MM.1S (cell line): ENCODE measurements at regions not wholly inside any gene's neighbourhood (a gene's known extent, or its start where the extent isn't known, plus 50 kb on each side); places are given as distances from the start of the nearest gene placed in this dataset.

Source experiments
- DNase-seq: peaks from one replicate; pipeline ENCODE4 v3.0.0-alpha.2; 2015
- H2AFZ ChIP-seq: fragments of 300-600 bp; sonication (generic); 2 replicates; pipeline ENCODE4 v1.6.0; 2016; ENCODE audit warnings: antibody characterized with exemption, low read length
- H3F3A ChIP-seq: fragments of 300-600 bp; sonication (generic); 2 replicates; pipeline ENCODE4 v1.6.1; 2016; ENCODE audit warnings: mild to moderate bottlenecking, antibody characterized with exemption, low read length, moderate library complexity, mixed read lengths; ENCODE audit not compliant: insufficient read depth
- H3K27ac ChIP-seq: fragments of 300-600 bp; sonication (generic); 2 replicates; pipeline ENCODE4 v1.5.1; 2016; ENCODE audit warnings: mild to moderate bottlenecking, low read length
- H3K27me3 ChIP-seq: fragments of 300-600 bp; sonication (generic); replicated peaks from 2 replicates; pipeline ENCODE4 v1.6.0; 2016; ENCODE audit warnings: low read length; ENCODE audit not compliant: insufficient read depth
- H3K36me3 ChIP-seq: fragments of 300-600 bp; sonication (generic); replicated peaks from 2 replicates; pipeline ENCODE4 v1.6.1; 2016; ENCODE audit warnings: mild to moderate bottlenecking, low read length, mixed read lengths; ENCODE audit not compliant: insufficient read depth
- H3K4me1 ChIP-seq: fragments of 300-600 bp; sonication (generic); 2 replicates; pipeline ENCODE4 v1.6.1; 2016; ENCODE audit warnings: low read length, mixed read lengths
- H3K4me2 ChIP-seq: fragments of 300-600 bp; sonication (generic); 2 replicates; pipeline ENCODE4 v1.6.0; 2016; ENCODE audit warnings: low read depth, low read length
- H3K4me3 ChIP-seq: fragments of 300-600 bp; sonication (generic); 2 replicates; pipeline ENCODE4 v1.5.1; 2016; ENCODE audit warnings: low read length, mixed read lengths
- H3K79me2 ChIP-seq: fragments of 300-600 bp; sonication (generic); 2 replicates; pipeline ENCODE4 v1.6.1; 2016; ENCODE audit warnings: mixed run types, low read length, mixed read lengths
- H3K9ac ChIP-seq: fragments of 300-600 bp; sonication (generic); 2 replicates; pipeline ENCODE4 v1.6.1; 2016; ENCODE audit warnings: low read length, mixed read lengths
- H3K9me2 ChIP-seq: fragments of 300-600 bp; sonication (generic); replicated peaks from 2 replicates; pipeline ENCODE4 v1.6.1; 2016; ENCODE audit warnings: mild to moderate bottlenecking, low read length, mixed read lengths; ENCODE audit not compliant: insufficient read depth
- H3K9me3 ChIP-seq: fragments of 300-600 bp; sonication (generic); replicated peaks from 2 replicates; pipeline ENCODE4 v1.6.1; 2016; ENCODE audit warnings: mild to moderate bottlenecking, low read length, mixed read lengths; ENCODE audit not compliant: insufficient read depth
- H4K20me1 ChIP-seq: fragments of 300-600 bp; sonication (generic); 2 replicates; pipeline ENCODE4 v1.6.1; 2016; ENCODE audit warnings: mild to moderate bottlenecking, low read length, moderate library complexity, mixed read lengths; ENCODE audit not compliant: insufficient read depth
- EZH2 ChIP-seq: fragments of 300-600 bp; sonication (generic); optimal IDR thresholded peaks from 2 replicates; pipeline ENCODE3; 2017; ENCODE audit warnings: low read depth, mild to moderate bottlenecking, antibody characterized with exemption, low read length, mixed read lengths
- EZH2phosphoT487 ChIP-seq: fragments of 300-600 bp; sonication (generic); IDR thresholded peaks from 2 replicates; pipeline ENCODE4 v1.6.1; 2018; ENCODE audit warnings: antibody characterized with exemption, low read length
- TF ChIP-seq, protein P1 (sequence below): fragments of 300-600 bp; sonication (generic); IDR thresholded peaks from 2 replicates; pipeline ENCODE4 v1.5.1; 2016; ENCODE audit warnings: antibody characterized with exemption, low read length, mixed read lengths

DNA sequence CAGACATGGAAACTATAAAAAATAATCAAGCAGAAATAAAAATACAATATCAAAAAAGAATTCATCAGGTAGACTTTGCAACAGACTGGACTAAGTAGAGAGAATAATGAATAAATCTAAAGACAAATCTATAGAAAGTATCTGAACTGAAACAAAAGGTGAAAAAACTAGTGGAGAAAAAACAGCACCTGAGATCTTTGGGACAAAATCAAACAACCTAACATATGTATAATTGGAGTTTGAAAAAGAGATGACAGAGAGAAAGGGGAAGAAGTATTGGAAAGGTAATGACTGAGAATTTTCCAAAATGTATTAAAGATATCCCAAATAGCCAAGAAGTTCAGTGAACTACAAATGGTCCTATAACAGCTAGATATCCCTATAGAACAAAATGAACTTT is 245.4 kb downstream of the IPO8 start:
- H3K9me2 ChIP-seq = no peaks in the 10 kb centered on the region
- TF ChIP-seq, protein P1, sequence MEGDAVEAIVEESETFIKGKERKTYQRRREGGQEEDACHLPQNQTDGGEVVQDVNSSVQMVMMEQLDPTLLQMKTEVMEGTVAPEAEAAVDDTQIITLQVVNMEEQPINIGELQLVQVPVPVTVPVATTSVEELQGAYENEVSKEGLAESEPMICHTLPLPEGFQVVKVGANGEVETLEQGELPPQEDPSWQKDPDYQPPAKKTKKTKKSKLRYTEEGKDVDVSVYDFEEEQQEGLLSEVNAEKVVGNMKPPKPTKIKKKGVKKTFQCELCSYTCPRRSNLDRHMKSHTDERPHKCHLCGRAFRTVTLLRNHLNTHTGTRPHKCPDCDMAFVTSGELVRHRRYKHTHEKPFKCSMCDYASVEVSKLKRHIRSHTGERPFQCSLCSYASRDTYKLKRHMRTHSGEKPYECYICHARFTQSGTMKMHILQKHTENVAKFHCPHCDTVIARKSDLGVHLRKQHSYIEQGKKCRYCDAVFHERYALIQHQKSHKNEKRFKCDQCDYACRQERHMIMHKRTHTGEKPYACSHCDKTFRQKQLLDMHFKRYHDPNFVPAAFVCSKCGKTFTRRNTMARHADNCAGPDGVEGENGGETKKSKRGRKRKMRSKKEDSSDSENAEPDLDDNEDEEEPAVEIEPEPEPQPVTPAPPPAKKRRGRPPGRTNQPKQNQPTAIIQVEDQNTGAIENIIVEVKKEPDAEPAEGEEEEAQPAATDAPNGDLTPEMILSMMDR = no peak; the same call in 1 of the 2 replicates
- no peak for TF ChIP-seq EZH2
- no peak for TF ChIP-seq EZH2phosphoT487
- H3K9me3 ChIP-seq = no peaks in the 10 kb centered on the region
- H2AFZ ChIP-seq = no peak overlapping the region
- H3F3A ChIP-seq = no peaks in the 10 kb centered on the region
- H4K20me1 ChIP-seq = no peaks in the 10 kb centered on the region
- H3K4me3 ChIP-seq = no peak overlapping the region
- no peak overlapping the region for H3K27ac ChIP-seq
- DNase-seq = no peak
- H3K4me2 ChIP-seq = no peak overlapping the region
- no peaks in the 10 kb centered on the region for H3K4me1 ChIP-seq
- no peak overlapping the region for H3K9ac ChIP-seq
- H3K27me3 ChIP-seq = no peaks in the 10 kb centered on the region
- H3K79me2 ChIP-seq = no peaks in the 10 kb centered on the region
- H3K36me3 ChIP-seq = no peaks in the 10 kb centered on the region

DNA sequence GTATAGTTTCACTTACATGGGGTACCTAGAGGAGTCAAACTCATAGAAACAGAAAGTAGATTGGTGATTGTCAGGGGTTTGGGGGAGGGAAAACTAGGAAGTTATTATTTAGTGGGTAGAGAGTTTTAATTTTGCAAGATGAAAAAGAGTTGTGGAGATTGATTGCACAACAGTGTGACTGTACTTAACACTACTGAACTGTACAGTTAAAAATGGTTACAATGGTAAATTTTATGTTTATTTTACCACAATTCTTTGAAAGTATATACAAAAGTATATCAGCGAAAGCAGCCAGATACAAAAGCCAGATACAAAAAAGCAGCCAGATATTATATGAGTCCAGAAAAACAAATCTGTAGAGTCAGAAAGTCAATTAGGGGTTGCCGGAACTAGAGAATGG is 247.6 kb downstream of the IPO8 start:
- H3K4me1 ChIP-seq = no peaks in the 10 kb centered on the region
- H2AFZ ChIP-seq = no peak overlapping the region
- H3K4me3 ChIP-seq = no peak overlapping the region
- no peaks in the 10 kb centered on the region for H3K9me2 ChIP-seq
- no peak overlapping the region for H3K27ac ChIP-seq
- DNase-seq = no peak
- no peaks in the 10 kb centered on the region for H3K36me3 ChIP-seq
- H3K9ac ChIP-seq = no peak overlapping the region
- no peaks in the 10 kb centered on the region for H3K9me3 ChIP-seq
- H3K4me2 ChIP-seq = no peak overlapping the region
- H3K79me2 ChIP-seq = no peaks in the 10 kb centered on the region
- H3K27me3 ChIP-seq = no peaks in the 10 kb centered on the region
- H3F3A ChIP-seq = no peaks in the 10 kb centered on the region
- H4K20me1 ChIP-seq = no peaks in the 10 kb centered on the region
- TF ChIP-seq, protein P1 = no peak
- TF ChIP-seq EZH2 = no peak
- no peak for TF ChIP-seq EZH2phosphoT487

DNA sequence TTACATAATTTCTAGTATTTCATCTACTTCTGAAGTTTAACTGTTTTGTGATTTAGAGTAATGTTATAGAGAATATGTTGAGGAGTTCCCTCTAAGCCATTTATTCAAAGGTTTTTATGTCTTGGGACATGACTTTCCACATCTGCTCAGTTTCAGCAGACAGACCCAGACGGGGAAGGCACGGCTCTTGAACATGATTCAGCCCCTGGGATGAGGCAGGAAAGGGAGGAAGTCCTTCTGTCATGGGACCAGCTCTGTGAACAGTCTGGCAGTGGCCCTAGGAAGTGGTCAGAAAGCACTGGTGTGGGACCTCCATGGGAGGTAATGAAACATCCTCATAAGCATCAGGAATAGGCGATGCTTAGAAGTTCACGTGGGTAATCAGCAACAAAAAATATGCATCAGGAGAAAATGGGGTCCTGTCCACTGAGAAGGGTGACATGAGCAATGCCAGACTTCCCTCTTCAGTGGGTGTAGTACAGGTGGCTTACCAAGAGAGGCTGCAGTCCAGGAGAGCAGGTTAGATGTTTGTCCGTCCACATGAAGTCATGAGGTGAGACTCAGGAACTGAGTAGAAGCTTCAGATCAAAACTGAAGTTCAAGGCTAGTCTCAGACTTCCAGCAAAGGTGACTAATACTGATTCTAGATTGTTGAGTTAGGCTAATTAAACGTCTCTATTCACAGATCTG is 248.5 kb downstream of the IPO8 start:
- H3K4me3 ChIP-seq = no peak overlapping the region
- H2AFZ ChIP-seq = no peak overlapping the region
- H3K9me3 ChIP-seq = no peaks in the 10 kb centered on the region
- no peak for DNase-seq
- no peak overlapping the region for H3K9ac ChIP-seq
- H3K27me3 ChIP-seq = no peaks in the 10 kb centered on the region
- H3F3A ChIP-seq = no peaks in the 10 kb centered on the region
- no peak overlapping the region for H3K4me2 ChIP-seq
- no peaks in the 10 kb centered on the region for H3K79me2 ChIP-seq
- no peaks in the 10 kb centered on the region for H3K4me1 ChIP-seq
- TF ChIP-seq, protein P1 = no peak
- TF ChIP-seq EZH2 (no peak), EZH2phosphoT487 (no peak)
- no peaks in the 10 kb centered on the region for H3K36me3 ChIP-seq
- H4K20me1 ChIP-seq = no peaks in the 10 kb centered on the region
- H3K9me2 ChIP-seq = no peaks in the 10 kb centered on the region
- no peak overlapping the region for H3K27ac ChIP-seq
